ENCODE measurements at regions not wholly inside any gene's neighbourhood (a gene's known extent, or its start where the extent isn't known, plus 50 kb on each side); places are given as distances from the start of the nearest gene placed in this dataset.

DNA sequence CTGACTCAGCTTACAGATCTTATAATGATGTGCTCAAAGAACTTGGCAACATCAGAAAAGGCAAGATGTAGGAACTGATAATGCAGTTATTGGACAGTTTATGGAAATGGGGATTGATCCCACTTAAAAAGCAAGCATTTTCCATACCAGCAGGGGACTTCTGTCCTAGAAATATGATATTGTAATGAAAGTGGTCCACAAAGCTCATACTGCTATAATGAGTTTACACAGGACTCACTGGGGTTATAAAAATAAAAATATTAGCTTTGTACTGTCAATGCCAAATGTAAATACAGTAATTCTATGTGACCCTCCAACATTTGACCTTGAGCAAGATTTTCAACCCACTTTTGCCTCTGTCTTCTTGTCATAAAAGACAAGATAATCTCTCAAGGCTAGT lies 145.5 kb upstream of the SEM1 start:
- H3K4me3 ChIP-seq (ENCODE audit: low read depth, low read length): no peak overlapping the region
- CTCF ChIA-PET: no interaction called here

DNA sequence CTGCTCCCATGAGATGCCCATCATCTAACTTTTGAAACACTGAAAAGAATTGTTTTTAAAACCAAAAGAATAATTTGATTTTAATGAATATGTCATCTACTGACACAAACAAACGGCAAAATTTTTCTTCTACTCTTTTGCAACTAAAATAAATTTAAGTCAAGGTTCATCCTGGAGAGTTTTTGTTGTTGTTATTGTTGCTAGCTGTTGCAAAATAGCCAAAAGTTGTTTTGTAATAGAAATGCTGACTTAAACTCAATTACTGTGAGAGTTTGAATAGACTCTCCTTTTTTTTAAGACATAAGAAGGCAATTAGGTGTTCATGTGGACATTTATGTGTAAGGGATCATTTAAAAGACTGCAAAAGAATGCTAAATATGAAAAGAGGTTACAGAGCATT lies 146.0 kb upstream of the SEM1 start:
- CTCF ChIA-PET: no interaction called here

More for the DNA sequence above, 145.5 kb upstream of the SEM1 start:
- DNase-seq (ENCODE audit: low read depth, low spot score): no peak
- Histone ChIP-seq H3K27ac (ENCODE audit: low read depth, low read length) (no peak overlapping the region), H3K9me3 (ENCODE audit: control insufficient read depth, insufficient read depth, low read length) (no peaks in the 10 kb centered on the region; the same call in 1 of the 2 replicates), H3K27me3 (ENCODE audit: control insufficient read depth, insufficient read depth, low read length) (no peaks in the 10 kb centered on the region)
- TF ChIP-seq, protein P1, sequence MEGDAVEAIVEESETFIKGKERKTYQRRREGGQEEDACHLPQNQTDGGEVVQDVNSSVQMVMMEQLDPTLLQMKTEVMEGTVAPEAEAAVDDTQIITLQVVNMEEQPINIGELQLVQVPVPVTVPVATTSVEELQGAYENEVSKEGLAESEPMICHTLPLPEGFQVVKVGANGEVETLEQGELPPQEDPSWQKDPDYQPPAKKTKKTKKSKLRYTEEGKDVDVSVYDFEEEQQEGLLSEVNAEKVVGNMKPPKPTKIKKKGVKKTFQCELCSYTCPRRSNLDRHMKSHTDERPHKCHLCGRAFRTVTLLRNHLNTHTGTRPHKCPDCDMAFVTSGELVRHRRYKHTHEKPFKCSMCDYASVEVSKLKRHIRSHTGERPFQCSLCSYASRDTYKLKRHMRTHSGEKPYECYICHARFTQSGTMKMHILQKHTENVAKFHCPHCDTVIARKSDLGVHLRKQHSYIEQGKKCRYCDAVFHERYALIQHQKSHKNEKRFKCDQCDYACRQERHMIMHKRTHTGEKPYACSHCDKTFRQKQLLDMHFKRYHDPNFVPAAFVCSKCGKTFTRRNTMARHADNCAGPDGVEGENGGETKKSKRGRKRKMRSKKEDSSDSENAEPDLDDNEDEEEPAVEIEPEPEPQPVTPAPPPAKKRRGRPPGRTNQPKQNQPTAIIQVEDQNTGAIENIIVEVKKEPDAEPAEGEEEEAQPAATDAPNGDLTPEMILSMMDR (IDR thresholded peaks at IDR 0.05; ENCODE audit: low read depth, low read length): no peak
- POLR2A ChIA-PET: no interaction called here

DNA sequence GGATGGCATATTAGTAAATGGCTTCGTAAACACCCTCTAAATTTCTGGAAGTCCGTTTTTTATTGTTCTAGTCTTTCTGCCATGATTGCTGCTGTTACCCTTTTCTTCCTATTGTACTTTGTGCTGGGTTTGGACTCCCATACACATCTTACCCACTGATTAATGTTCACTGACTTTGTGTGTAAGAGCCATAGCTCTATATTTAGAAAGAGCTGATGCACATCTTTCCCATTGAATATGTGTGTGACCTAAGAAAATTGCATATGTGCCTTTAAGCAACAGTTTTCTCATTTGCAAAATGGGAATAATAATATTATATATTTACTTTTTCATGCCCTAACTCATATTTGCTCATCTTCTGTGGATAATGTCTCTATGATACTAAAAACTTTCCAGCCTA lies 135.8 kb upstream of the DLX6 start:
- Histone ChIP-seq H3K4me3 (ENCODE audit: low read depth, low read length) (no peak overlapping the region), H3K27ac (ENCODE audit: low read depth, low read length) (no peak overlapping the region), H3K27me3 (ENCODE audit: control insufficient read depth, insufficient read depth, low read length) (no peaks in the 10 kb centered on the region), H3K9me3 (ENCODE audit: control insufficient read depth, insufficient read depth, low read length) (no peaks in the 10 kb centered on the region)
- TF ChIP-seq, protein P1 (IDR thresholded peaks at IDR 0.05; ENCODE audit: low read depth, low read length): no peak
- POLR2A ChIA-PET: no interaction called here
- no peak for DNase-seq (ENCODE audit: low read depth, low spot score)
- CTCF ChIA-PET: interaction anchor here (0.7 kb wide), 1 partner anchor 10 kb away, joined by 3 read pairs; no protein-coding TSS in a partner anchor

More for the DNA sequence above, 146.0 kb upstream of the SEM1 start:
- POLR2A ChIA-PET: no interaction called here
- DNase-seq (ENCODE audit: low read depth, low spot score): no peak
- no peaks in the 10 kb centered on the region; the same call in 1 of the 2 replicates for H3K9me3 ChIP-seq (ENCODE audit: control insufficient read depth, insufficient read depth, low read length)
- TF ChIP-seq, protein P1 (IDR thresholded peaks at IDR 0.05; ENCODE audit: low read depth, low read length): no peak
- H3K27me3 ChIP-seq (ENCODE audit: control insufficient read depth, insufficient read depth, low read length): no peaks in the 10 kb centered on the region
- no peak overlapping the region for H3K4me3 ChIP-seq (ENCODE audit: low read depth, low read length)
- no peak overlapping the region for H3K27ac ChIP-seq (ENCODE audit: low read depth, low read length)

DNA sequence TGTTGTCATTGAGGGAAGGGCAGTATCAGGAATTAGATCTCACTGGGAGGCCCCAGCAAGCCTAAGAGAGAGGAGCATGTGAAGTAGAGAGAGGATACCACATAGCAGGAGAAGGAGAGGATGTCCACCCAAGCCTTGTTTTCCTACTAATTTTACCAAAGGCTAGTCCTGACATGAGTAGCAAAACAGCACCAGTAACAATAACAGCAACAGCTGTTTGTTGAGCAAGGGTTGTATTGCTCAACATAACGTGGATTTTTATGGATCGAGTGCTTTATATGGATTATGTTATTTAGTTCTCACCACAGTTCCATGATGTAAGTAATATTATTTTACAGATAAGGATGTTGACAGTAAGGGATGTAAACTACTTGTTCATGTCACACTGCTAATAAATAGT lies 135.2 kb upstream of the DLX6 start:
- TF ChIP-seq, protein P1 (IDR thresholded peaks at IDR 0.05; ENCODE audit: low read depth, low read length): no peak
- Histone ChIP-seq H3K4me3 (ENCODE audit: low read depth, low read length) (no peak overlapping the region), H3K9me3 (ENCODE audit: control insufficient read depth, insufficient read depth, low read length) (no peaks in the 10 kb centered on the region), H3K27ac (ENCODE audit: low read depth, low read length) (no peak overlapping the region), H3K27me3 (ENCODE audit: control insufficient read depth, insufficient read depth, low read length) (no peaks in the 10 kb centered on the region)
- ChIA-PET CTCF (no interaction called here), POLR2A (no interaction called here)
- no peak for DNase-seq (ENCODE audit: low read depth, low spot score)

DNA sequence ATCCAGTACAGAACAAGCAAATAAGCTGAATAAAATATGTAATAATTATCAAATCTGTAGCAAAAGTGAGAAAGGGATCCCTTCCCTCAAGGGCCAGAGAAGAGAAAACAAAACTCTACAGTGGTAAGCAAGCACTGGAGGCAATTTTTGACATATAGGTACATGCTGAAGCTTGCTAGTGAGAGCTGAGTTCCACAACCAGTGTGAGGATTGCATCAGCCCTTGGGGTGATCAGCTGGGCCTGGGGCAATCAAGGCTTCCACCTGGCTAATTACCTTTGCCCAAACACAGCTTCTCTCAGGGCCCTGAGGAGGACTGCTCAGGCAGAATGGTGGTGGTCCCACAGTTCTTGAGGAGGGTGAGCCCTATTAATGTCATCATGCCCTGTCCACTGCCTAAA lies 134.4 kb upstream of the DLX6 start:
- DNase-seq (ENCODE audit: low read depth, low spot score): no peak
- TF ChIP-seq, protein P1 (IDR thresholded peaks at IDR 0.05; ENCODE audit: low read depth, low read length): no peak
- no peak overlapping the region for H3K4me3 ChIP-seq (ENCODE audit: low read depth, low read length)
- no peak overlapping the region for H3K27ac ChIP-seq (ENCODE audit: low read depth, low read length)
- no peaks in the 10 kb centered on the region for H3K9me3 ChIP-seq (ENCODE audit: control insufficient read depth, insufficient read depth, low read length)
- ChIA-PET CTCF (interaction anchor here (0.6 kb wide), 1 partner anchor 136 kb away, joined by 3 read pairs; no protein-coding TSS in a partner anchor), POLR2A (no interaction called here)
- no peaks in the 10 kb centered on the region for H3K27me3 ChIP-seq (ENCODE audit: control insufficient read depth, insufficient read depth, low read length)

Data from AG04450 (cell line).